Embryonic facial prominence (tissue), 1 donor: ENCODE measurements at regions not wholly inside any gene's neighbourhood (a gene's known extent, or its start where the extent isn't known, plus 50 kb on each side); places are given as distances from the start of the nearest gene placed in this dataset.
"Not testable (repeated sequence)": the region's sequence is repeated elsewhere in the genome, so short reads cannot be mapped to it uniquely, and the experiment has no call there.

Experiments
- DNase-seq: peaks from one replicate; pipeline ENCODE4 v3.0.0-alpha.2; 2016; ENCODE audit errors: extremely low spot score

DNA sequence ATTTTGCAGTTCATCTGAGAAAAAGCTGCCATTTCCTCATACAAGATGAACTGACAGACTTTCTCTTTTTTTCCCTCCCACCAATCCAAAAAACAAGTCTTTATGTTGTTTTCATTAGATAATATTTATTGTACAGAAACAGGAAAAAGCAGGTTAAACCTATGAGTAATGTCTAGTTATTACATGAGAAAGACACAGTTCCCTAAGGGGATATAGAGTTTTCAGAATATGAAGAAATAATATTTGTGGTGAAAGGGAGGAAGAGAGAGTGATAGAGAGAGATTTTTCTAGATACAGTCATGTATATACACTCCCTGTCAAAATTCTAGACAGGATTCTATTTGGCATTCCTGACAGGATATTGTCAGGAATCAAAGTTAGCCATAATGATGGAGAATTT is 392.4 kb downstream of the BMP2 start:
- DNase-seq, result no peak

DNA sequence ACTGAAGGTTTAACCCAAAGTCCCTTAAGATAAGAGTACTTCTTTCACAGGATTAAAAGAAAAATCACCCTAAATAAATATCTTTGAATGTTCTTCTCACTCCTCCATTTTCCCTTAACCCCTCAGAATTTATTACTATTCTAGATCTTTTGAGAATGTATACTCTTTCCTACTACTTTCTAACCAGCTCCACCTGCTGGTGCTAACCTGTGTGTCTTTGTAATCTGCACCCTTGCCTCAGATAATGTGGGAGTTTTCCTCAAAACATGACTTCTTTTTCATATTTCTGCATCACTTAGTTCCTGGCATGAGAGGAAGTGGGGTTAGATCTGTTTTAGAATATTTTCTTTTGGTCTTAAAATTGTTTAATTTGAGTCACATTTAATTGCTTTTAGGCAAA is 394.2 kb downstream of the BMP2 start:
- no peak for DNase-seq

DNA sequence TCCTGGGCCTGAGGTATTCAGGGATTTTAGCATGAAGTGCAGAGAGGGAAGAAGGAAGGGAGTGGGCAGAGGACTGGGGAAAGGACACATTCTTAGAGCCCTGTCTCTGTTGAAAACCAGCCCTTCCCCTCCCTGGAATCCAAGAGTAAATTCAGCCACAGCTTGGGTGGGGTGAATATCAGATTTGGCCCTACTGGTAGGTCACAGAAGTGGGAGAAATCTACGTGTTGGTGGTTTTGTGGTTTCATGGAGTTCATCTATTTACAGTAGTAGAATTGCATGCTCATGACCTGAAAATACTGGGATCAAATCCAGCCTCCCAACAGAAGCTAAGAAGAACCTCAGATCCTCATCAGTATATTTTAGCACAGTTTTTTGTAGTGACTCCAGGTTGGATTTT is 404.4 kb downstream of the BMP2 start:
- DNase-seq, result no peak

DNA sequence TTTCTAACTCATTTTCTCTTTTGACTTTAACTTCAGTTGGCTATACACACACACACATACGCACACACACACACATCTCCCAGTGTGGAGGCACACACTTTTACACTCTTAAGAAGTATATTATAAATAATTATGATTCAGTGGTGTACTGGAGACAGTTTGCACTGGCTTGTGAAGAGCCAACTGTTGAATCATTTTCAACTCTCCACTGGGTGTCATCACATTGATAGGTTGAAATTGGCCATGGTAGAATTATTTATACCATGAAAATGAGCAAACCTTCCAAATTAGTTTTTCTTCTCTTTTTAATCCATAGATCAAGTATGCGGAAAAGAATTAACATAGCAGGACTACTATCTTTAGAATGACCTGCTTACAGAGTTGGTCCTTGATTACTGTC is 407.1 kb downstream of the BMP2 start:
- no peak for DNase-seq

DNA sequence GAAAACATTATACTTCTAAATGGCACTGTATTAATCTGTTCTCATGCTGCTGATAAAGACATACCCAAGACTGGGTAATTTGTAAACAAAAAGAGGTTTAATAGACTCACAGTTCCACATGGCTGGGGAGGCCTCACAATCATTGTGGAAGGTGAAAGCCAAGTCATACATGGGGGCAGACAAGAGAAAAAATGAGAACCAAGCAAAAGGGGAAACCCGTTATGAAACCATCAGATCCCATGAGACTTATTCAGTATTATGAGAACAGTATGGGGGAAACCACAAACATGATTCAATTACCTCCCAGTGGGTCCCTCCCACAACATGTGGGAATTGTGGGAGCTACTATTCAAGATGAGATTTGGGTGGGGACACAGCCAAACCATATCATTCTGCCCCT is 408.3 kb downstream of the BMP2 start:
- DNase-seq, result not testable (repeated sequence)

DNA sequence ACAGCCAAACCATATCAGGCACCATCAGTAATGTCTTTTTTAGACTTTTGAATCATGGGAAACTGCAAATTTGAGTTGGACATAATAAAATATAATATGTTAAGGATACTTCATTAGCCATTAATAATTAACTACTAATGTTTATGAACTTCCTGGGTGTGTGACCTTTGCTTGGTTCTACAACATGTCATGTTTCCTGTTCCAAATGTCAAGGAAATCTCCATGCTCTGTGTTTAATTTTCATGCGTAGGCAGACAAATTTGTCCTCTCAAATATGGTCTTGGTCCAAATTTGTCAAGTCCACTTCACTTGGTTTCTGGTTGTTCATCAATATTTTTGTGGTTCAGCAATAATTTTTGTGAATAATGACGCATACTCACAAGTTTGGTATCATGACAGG is 410.5 kb downstream of the BMP2 start:
- DNase-seq, result no peak

DNA sequence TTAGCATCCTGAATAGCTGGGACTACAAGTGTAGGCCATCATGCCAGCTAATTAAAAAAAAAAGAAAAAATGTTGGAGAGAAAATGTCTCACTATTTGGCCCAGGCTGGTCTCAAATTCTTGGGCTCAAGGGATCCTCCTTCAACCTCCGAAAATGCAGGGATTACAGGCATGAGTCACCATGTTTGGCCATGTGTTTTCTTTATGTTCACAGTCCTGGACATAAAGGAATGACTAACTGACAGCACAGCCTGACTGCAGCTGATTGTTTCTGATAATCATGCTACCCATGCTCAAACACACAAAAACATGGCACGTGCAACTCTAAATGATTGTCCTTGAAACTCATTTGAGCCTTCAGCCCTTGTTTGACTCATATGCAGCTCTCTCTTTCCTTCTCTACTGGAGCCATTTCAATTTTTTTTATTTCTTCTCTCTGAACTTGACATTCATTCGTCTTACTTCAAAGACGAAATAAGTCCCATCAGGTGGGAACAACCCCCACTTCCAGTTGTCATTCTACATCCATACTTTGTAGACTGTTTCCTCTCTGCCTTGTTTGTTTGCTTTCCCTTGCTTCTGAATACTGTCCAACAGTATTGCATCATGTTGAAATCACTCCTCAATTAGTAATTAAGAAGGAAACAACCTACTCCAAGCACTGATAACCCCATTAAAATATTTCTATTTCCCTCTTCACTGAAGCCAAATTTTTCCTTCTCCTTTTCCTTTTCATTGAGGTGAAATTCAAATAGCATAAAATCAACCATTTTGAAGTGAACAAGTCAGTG is 413.0 kb downstream of the BMP2 start:
- no peak for DNase-seq

DNA sequence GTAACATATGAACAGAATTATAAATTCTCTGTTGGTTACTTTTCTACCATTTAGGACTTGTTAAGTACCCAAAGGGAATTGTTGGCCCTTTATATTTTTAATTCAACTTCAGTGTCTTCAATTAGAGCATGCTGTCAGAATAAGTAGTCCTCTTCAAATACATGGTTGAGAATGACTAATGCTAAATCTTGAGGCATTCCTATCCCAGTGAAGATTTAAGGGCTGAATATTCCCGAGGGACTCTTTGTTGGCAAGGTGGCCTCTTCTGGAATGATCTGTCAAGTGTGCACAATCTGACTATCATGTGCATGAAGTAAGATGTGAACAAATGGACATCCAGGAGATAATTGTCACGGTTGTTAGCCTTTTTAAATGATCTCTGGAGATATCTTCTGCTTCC is 421.7 kb downstream of the BMP2 start:
- no peak for DNase-seq

DNA sequence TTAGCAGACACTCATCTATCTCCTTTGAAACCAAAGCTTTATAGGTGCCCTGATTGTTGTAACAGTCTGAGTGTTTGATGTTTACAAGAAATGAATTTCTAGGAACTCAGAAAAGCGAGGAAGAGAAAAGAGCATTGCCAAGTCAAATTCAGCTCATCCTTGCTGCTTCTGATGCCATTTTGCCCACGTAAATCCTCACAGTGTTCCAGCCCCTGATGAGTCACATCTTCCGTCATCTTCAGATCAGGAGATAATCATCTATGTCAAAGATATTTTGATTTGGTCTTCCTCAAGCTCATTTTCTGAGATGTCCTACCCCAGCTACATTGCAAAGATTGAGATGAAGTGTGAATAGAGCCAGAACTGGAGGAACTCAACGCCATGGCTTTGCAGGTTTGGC is 426.2 kb downstream of the BMP2 start:
- DNase-seq, result no peak

DNA sequence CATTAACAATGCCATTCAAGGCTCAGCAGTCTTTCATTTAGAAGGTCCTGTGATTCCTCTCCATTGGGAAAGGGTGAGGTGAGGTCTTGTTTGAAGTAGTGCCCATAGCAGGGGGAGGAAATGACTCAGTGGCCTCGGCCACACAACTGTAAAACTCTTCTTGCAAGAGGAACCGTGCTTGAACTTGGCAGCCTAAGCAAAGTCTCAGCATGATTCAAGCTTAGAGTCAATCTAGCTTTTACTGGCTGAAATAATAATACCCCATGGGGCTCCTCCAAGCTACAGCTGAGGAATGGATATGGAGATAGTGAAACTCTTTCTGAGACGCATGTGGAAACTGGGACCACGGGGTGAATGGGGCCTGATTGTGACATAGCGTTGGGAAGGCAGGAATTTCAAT is 428.2 kb downstream of the BMP2 start:
- DNase-seq, result no peak

DNA sequence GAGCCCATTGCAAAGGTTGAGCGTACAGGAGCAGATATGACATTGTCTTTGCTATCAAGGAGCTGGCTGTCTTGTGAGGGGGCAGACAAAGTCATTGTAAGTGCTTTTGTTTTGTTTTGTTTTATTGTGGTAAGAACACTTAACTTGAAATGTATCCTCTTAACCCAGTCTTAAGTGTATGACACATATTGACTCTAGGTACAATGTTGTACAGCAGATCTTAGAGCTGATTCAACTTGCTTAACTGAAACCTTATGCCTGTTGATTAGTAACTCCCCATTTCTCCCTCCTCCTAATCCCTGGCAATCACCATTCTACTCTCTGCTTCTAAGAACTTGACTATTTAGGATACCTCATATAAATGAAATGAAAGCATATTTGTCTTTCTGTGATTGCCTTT is 429.0 kb downstream of the BMP2 start:
- no peak for DNase-seq

DNA sequence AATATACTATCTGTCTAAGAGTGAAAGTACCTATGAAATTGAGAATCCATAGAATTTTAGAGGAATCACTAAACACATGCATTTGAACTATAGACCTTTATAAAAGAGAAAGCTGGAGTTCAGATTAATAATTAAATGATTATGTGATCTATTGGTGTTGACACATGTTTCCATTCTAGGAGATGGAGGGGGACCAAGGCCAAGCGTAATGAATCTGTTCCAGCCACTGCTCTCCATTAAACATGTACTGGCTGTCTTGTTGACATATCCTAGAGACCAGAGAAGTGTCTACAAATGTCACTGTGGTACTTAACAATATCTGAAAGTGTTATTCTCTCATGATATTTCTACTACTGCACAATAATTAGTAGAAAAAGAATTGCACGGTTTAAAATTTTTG is 432.4 kb downstream of the BMP2 start:
- DNase-seq, result no peak

DNA sequence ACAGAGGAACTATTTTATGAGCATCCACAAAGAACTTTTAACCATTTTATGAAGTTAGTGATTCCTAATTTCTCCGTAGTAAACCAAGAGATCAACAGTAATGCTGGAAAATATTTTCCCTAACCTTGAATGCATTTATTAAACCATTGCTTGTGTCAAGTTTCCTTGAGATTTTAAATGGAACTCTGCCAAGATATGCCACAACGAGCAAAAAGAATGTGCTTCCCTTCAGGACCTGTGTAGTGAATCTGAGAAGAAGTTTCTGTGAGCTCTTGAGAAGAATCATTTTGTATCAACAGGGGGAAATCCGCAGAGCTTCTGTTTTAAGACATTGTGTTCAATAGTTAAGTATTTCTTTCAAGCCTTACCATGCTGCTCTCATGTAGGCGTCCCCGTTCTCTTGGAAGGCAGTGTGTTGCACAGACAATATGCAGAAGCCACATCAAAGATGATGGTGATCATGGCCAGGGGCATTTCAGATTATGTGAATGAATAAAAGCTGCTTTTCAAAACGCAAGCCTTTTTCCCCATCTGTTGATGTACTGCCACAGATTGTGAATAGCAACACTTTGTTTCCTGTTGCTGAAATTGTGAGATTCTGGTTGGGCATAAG is 439.8 kb downstream of the BMP2 start:
- DNase-seq, result no peak

DNA sequence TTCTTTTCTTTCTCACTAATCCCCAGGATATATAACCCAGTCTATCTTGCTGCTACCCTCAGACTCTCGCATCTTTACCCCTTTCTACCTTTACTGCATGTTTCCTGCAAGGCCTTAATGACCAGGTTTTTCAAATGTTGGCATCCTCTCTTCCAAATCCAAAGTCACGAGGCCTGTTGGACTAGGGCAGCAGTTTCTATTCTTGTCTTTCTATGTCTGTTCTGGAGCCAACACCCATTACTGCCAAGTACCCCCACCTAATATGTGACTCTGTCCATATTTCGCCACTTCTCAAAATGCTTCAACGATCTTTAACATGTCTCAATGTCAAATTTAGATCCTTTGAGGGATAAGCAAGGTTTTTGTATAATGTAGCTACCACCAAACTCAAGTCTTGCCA is 443.4 kb downstream of the BMP2 start:
- DNase-seq, result no peak

DNA sequence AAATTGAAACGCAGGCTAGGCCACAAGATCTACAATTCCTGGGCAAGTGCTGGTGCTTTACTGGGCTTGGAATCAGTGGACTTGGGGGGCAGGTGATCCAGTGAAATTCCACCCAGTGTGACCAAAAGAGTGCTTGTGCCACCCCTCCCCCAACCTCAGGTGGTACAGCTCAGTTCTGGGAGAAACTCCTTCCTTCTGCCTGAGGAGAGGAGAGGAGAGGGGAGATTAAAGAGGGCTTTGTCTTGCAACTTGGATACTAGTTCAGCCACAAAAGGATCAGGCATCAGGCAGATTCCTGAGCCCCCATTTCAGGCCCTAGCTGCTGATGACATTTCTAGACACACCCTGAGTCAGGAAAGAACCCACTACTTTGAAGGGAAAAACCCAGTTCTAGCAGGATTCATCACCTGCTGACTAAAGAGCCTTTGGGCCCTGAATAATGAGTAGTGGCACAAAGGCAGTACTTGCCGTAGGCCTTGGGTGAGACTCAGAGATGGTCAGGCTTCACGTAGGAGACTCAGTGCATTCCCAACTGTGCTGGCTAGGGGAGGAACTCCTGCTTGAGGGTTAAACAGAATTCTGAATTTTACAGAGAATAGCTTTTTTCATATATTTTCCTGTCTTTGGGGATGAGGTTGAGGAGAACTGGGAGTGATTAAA is 446.7 kb downstream of the BMP2 start:
- DNase-seq, result no peak

DNA sequence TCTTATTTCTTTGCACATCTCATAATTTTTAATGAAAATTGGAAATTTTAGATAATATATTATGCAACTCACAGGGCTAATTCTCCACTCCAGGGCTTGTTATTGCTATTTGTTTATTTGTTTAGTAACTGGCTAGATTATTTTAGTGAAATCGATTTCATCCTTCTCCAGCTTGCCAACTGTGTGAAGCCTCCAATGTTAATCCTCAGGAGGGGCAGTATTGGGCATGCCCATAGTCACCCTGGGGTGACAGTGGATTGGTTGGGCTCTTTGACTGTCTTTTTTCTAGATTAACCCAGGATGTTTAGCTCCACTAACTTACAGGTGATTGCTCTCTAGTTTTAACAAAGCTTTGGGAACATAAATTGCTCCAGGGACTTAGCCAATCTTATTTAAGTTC is 450.1 kb downstream of the BMP2 start:
- no peak for DNase-seq

DNA sequence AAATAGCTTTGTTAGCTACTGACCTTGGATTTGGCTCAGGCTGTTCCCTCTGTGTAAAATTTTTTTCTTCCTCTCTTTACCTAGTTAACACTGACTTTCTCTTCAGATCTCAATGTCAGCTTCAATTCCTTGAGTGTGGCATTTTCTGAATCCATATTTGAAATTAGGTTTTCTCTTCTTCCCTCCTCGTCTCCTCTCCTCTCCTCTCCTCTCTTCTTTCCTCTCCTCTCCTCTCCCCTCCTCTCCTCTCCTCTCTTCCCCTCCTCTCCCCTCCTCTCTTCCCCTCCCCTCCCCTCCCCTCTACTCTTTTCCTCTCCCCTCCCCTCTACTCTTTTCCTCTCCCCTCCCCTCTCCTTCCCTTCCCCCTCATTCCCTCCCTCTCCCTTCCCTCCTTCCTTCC is 453.3 kb downstream of the BMP2 start:
- no peak for DNase-seq

DNA sequence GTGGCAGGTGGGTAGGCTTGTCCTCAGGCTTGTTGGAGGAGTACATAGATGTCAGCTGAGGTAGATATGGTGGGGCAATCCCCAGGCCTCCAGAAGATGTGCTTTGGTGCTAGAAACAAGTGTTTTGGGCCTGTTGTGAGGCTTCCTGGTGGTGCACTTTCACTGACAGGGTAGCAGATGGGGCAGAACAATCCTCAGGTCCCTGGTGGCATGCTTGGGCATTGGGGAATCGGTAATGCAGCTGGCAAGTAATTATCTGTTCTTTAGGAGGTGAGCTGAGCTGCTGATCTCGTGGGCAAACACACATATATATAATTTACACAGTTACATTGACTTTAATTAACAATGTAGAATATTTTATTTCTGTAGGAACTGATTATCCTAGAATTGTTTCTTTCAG is 458.7 kb downstream of the BMP2 start:
- DNase-seq, result no peak

DNA sequence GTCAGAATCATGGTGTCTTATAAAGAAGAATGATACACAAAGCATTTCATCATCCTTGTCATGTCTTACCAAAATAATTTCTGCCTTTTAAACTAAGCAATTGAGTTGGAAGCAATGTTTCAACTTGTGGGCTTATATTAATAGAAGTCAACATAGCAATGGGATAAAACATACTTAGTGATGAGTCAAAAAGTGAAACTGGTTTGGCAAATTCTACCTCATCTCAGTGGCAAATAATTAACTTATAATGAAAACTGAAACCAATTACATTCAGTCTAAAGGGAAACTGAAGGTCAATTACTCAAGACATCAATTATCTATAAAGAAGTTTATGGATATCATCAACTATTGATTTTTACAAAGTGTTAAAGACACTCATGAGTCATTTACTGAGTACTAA is 463.8 kb downstream of the BMP2 start:
- no peak for DNase-seq

DNA sequence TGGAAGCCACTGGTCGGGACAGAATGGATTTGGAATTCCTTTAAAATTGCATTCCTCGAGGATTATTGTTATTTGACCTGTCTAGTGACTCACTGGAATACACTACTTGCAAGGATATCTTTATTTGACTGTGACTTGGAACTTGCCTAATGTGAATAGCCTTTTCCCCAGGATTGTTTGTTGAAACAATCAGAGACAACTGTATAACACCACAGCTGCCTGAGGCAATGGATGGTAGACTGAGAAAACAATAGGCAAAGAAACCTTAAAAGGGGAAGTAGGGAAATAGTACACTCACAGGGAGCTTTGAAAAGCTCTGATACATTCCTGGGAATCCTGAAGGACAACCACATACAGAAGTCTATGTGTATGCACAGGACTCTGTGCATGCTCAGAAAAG is 465.3 kb downstream of the BMP2 start:
- DNase-seq, result no peak

DNA sequence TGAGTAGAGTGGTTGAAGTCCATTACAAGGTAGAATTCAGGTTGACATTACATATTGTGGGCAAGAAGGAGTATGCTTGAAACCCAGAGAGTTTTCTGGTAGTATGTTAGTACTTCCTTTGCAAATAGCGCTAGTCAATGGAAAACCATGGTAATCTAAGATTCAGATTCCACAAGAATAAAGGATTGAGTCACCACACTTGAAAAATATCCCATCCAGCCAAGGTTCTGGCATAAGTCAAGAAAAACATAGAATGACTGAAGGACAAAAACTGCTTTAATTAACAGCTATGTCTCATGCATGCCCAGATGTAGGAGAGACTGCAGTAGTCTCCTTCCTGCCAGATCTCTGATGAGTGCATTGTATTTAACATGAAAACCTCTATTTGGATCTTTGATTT is 469.8 kb downstream of the BMP2 start:
- DNase-seq, result no peak

DNA sequence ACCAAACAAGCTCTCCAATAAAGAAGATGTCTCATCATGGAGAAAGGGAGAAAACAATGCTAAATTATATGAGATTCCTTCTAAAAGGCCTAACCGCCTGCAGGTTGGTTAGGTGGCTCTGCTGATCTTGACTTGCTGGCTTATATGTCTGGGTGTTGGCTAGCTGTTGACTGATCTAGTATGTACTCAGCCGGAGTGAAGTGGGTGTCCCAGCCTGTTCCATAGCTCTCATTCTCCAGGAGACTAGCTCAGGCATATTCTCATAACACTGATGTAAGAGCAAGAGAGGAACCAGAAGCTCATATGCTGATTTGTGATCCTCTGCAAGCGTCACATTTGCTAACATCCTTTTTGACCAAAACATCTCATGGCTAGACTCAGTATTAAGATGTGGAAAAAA is 473.0 kb downstream of the BMP2 start:
- no peak for DNase-seq
